Dendritic cell treated with granulocyte-macrophage colony-stimulating factor and Interleukin-4, amounts not matched to agents 40 ng/mL and 50 ng/mL, for 4 days (primary cell): ENCODE measurements at regions not wholly inside any gene's neighbourhood (a gene's known extent, or its start where the extent isn't known, plus 50 kb on each side); places are given as distances from the start of the nearest gene placed in this dataset.

ENCODE experiments used
- H3K27ac Mint-ChIP-seq: one replicate; pipeline ENCODE4 v1.8.0; 2022; ENCODE audit warnings: mild to moderate bottlenecking, mixed read lengths
- H3K27me3 Mint-ChIP-seq: one replicate; pipeline ENCODE4 v1.8.0; 2022; ENCODE audit warnings: mild to moderate bottlenecking, mixed read lengths
- H3K36me3 Mint-ChIP-seq: one replicate; pipeline ENCODE4 v1.8.0; 2022; ENCODE audit warnings: low read depth, mixed read lengths
- H3K4me1 Mint-ChIP-seq: one replicate; pipeline ENCODE4 v1.8.0; 2022; ENCODE audit warnings: low read depth, mixed read lengths
- H3K4me3 Mint-ChIP-seq: one replicate; pipeline ENCODE4 v1.8.0; 2022; ENCODE audit warnings: mild to moderate bottlenecking, moderate library complexity, mixed read lengths
- H3K9me3 Mint-ChIP-seq: one replicate; pipeline ENCODE4 v1.8.0; 2022; ENCODE audit warnings: mixed read lengths
- intact Hi-C: fragments of 100-400 bp; cut with micrococcal nuclease; formaldehyde crosslinking; loops from one replicate; pipeline ENCODE4 v1.15.0; 2022

DNA sequence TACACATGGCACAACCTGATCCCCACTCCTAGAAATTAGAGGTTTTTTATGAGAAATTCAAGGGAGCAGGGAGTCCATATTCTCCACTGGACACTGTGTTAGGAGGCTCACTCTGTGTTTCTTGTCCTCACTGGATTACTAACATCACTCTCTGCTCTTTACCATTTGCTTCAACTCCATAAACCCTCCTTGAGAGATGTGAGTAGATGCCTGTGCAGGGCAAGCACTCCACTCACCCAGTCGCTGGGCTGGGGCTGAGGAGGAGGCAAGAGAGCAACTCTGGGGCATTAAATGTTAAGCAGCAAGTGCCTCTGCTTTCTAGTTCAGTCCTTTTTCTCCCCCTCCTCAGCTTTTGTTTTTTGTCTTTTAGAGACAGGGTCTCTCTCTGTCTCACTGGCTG lies 115.1 kb downstream of the LARP7 start:
- Mint-ChIP-seq H3K9me3 (no peaks in the 10 kb centered on the region), H3K4me3 (no peak overlapping the region), H3K27ac (no peak overlapping the region), H3K36me3 (no peaks in the 10 kb centered on the region), H3K4me1 (no peaks in the 10 kb centered on the region), H3K27me3 (peaks cover 6% of the 10 kb centered on the region)
- intact Hi-C loops, result no loop called here

DNA sequence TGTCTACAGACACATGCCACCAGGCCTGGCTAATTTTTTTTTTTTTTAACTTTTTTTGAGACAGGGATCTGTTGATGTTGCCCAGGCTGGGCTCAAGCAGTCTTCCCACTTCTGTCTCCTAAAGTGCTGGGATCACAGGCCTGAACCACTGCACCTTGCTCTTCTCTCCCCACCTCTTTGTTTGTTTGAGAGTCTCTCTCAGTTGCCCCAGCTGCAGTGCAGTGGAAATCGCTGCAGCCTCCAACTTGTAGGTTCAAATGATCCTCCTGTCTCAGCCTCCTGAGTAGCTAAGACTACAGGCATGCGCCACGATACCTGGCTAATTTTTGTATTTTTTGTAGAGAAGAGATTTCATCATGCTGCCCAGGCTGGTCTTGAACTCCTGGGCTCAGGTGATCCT lies 115.6 kb downstream of the LARP7 start:
- intact Hi-C loops, result no loop called here
- no peak overlapping the region for H3K27ac Mint-ChIP-seq
- no peaks in the 10 kb centered on the region for H3K36me3 Mint-ChIP-seq
- no peaks in the 10 kb centered on the region for H3K9me3 Mint-ChIP-seq
- no peak overlapping the region for H3K4me3 Mint-ChIP-seq
- no peaks in the 10 kb centered on the region for H3K4me1 Mint-ChIP-seq
- peaks cover 5% of the 10 kb centered on the region for H3K27me3 Mint-ChIP-seq

DNA sequence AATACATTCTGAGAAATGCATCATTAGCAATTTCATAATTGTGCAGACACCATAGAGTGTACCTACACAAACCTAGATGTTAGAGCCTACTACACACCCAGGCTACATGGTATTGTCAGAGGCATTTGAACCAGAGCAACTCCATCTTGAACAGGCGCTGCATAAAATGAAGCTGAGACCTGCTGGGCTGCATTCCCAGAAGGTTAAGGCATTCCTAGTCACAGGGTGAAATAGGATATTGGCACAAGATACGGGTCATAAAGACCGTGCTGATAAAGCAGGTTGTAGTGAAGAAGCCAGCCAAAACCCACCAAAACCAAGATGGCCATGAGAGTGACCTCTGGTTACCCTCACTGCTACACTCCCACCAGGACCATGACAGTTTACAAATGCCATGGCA lies 116.4 kb downstream of the LARP7 start:
- peaks cover 5% of the 10 kb centered on the region for H3K27me3 Mint-ChIP-seq
- no peaks in the 10 kb centered on the region for H3K36me3 Mint-ChIP-seq
- intact Hi-C loops, result no loop called here
- no peaks in the 10 kb centered on the region for H3K4me1 Mint-ChIP-seq
- no peak overlapping the region for H3K4me3 Mint-ChIP-seq
- H3K27ac Mint-ChIP-seq, result no peak overlapping the region
- no peaks in the 10 kb centered on the region for H3K9me3 Mint-ChIP-seq

DNA sequence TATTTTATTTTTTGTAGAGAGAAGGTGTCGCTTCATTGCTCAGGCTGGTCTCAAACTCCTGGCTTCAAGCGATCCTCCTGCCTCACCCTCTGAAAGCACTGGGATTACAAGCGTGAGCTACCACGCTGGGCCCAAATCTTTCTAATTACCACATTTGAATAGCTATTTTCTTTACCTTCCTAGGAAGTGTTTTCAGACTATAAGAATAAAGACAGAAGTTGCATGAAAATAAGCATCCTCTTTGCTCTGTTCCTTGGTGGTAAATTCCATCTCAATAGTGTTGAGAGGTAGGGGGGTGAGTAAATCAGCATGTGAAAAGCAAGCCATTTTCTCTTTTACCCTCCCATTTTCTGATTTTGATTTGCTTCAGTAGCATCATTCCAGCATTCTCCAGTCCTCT lies 122.4 kb downstream of the LARP7 start:
- Mint-ChIP-seq H3K4me3 (no peak overlapping the region), H3K27me3 (peaks cover 2% of the 10 kb centered on the region), H3K9me3 (no peaks in the 10 kb centered on the region), H3K4me1 (no peaks in the 10 kb centered on the region), H3K36me3 (no peaks in the 10 kb centered on the region), H3K27ac (no peak overlapping the region)
- intact Hi-C loops, result no loop called here

DNA sequence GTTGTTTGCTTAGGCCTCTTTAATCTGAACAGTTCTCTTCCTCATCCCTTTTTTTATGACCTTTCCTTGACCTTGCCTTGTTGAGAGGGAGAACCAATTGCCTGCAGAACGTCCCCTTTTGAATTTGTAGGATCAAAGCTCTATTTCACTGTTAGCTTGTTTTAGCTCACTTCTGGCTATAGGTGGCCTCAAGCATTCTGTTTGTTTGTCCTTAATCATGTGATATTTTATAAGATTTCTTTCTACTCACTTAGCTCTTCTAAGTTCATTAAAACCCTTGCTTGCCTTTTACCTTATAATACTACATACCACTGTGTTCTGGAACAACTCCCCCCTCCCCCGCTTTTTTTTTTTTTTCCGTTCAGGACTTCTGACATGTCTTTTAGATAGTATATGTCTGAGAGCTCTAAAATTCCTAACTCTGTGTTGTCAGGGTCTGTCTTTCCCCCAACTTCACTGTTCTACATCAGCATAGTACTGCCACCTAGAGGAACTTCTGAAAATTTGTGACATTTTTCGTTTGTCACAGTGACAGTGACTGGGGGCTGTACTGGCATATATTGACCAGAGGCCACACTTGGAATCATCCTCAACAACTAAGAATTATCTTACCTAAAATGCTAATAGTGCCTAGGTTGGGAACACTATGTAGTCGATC lies 128.5 kb downstream of the LARP7 start:
- no peaks in the 10 kb centered on the region for H3K27me3 Mint-ChIP-seq
- H3K36me3 Mint-ChIP-seq, result no peaks in the 10 kb centered on the region
- H3K4me1 Mint-ChIP-seq, result peaks cover 5% of the 10 kb centered on the region
- no peak overlapping the region for H3K27ac Mint-ChIP-seq
- H3K4me3 Mint-ChIP-seq, result no peak overlapping the region
- no peaks in the 10 kb centered on the region for H3K9me3 Mint-ChIP-seq
- intact Hi-C loops, result no loop called here

DNA sequence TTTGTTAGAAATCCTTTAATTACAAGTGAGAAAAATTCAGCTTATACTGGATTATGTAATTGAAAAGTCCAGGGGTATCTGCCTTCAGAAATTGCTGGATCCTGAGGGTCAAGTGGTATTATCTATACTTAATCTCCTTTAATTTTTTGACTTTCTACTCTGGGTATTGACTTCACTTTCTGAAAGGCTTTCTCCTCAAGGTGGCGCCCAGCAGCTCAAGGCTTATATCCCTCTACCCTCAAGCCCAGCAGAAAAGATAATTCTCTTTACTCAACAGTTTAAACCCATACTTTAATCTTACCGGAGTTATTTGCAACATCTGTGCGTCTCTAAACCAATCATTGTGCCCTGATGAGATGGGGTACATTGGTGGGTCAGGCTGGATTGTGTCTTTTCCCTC lies 129.5 kb downstream of the LARP7 start:
- Mint-ChIP-seq H3K9me3 (no peaks in the 10 kb centered on the region), H3K27ac (no peak overlapping the region), H3K36me3 (no peaks in the 10 kb centered on the region), H3K27me3 (no peaks in the 10 kb centered on the region), H3K4me1 (peaks cover 5% of the 10 kb centered on the region), H3K4me3 (no peak overlapping the region)
- intact Hi-C loops, result no loop called here

DNA sequence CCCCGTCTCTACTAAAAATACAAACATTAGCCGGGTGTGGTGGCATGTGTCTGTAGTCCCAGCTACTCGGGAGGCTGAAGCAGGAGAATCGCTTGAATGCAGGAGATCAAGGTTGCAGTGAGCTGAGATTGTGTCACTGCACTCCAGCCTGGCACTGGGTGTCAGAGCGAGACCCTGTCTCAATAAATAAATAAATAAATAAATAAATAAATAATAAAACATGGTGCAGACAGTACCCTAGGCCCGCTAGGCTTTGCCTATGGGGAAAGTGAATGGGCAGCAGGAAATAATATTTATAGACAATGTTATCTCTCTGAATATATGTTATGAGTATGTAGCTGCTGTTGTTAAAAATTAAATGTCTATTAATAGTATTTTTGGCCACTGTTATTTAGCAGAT lies 130.4 kb downstream of the LARP7 start:
- no peak overlapping the region for H3K4me3 Mint-ChIP-seq
- no peaks in the 10 kb centered on the region for H3K9me3 Mint-ChIP-seq
- no peak overlapping the region for H3K27ac Mint-ChIP-seq
- intact Hi-C loops, result no loop called here
- peaks cover 5% of the 10 kb centered on the region for H3K4me1 Mint-ChIP-seq
- no peaks in the 10 kb centered on the region for H3K27me3 Mint-ChIP-seq
- H3K36me3 Mint-ChIP-seq, result no peaks in the 10 kb centered on the region

DNA sequence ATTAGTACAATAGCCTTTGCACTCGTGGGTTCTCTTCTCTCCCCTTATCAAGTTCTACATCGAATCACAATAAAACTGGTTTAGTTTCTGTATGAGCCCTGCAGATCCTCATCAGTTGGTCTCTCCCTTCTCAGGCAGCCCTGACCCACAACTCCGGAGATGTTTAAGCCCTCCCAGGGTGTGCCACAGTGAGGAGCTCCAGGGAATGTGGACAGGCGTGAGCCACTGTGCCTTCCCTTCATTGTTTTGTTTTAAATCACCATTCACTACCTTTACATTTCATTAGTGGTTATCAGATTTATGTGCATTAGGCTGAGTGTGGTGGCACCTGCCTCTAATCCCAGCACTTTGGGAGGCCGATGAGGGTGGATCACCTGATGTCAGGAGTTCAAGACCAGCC lies 133.2 kb downstream of the LARP7 start:
- H3K36me3 Mint-ChIP-seq, result no peaks in the 10 kb centered on the region
- H3K4me1 Mint-ChIP-seq, result peaks cover 5% of the 10 kb centered on the region
- no peaks in the 10 kb centered on the region for H3K9me3 Mint-ChIP-seq
- H3K27ac Mint-ChIP-seq, result no peak overlapping the region
- intact Hi-C loops, result no loop called here
- H3K27me3 Mint-ChIP-seq, result no peaks in the 10 kb centered on the region
- H3K4me3 Mint-ChIP-seq, result no peak overlapping the region

DNA sequence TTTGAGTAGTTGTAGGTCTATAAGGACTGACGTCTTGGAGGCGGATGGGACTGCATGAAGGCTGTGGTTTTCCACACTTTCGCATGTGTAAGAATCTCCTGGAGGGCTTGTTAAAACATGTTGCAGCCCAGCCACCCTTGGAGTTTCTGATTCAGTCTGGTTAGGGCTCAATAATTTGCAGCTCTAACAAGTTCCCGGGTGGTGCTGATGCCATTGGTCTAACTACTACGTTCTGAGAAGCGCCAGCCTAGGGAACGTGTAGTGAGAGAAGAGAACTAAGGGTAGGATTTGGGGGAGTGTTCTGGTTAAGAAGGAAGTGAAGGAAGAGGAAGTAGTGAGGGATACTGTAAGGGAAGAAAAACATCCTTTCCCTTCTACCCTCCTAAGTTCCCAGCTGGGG lies 138.9 kb downstream of the LARP7 start:
- Mint-ChIP-seq H3K4me3 (no peak overlapping the region), H3K27me3 (no peaks in the 10 kb centered on the region), H3K9me3 (no peaks in the 10 kb centered on the region), H3K27ac (no peak overlapping the region), H3K36me3 (no peaks in the 10 kb centered on the region), H3K4me1 (peaks cover 5% of the 10 kb centered on the region)
- intact Hi-C loops, result no loop called here

DNA sequence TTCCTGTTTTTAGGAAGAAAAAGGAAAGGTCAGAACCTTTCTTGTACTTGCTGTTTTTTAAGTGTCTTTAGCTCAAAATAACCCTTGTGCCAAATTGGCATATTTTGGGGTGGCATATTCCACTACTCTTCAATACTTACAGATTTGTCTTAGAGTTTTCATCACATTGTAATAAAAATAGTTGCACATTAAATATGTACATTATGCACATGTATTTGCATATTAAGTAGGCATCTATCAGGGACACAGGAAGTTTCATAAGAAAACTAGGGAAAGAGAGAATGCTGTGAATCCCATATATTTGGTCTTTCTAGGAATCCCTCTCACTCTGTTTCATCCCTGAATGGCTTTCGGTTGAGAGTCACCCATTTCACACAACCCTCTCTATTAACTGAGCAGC lies 139.6 kb downstream of the LARP7 start:
- Mint-ChIP-seq H3K4me1 (peaks cover 5% of the 10 kb centered on the region), H3K9me3 (no peaks in the 10 kb centered on the region), H3K4me3 (no peak overlapping the region), H3K27me3 (no peaks in the 10 kb centered on the region), H3K27ac (no peak overlapping the region), H3K36me3 (no peaks in the 10 kb centered on the region)
- intact Hi-C loops, result no loop called here

DNA sequence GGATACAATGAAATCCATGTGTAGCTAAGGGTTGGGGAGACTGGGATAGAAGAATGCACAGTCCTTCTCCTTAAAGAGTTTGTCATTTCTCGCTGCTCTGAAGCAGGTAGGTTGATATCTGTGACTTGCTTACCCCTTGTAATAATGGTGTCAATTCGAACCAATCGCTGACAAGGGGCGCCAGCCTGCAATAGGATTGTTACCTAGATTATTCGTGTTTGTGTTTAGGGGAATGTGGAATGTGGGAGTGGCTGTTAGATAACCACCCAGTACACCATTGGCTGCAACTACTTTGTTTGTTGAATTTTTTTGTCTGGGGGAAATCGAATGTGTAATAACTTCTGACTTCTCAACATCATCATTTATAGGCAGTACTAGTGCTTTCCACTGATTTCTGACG lies 141.6 kb downstream of the LARP7 start:
- Mint-ChIP-seq H3K27ac (no peak overlapping the region), H3K36me3 (no peaks in the 10 kb centered on the region), H3K4me1 (peaks cover 5% of the 10 kb centered on the region), H3K4me3 (no peak overlapping the region), H3K9me3 (no peaks in the 10 kb centered on the region), H3K27me3 (no peaks in the 10 kb centered on the region)
- intact Hi-C loops, result no loop called here

DNA sequence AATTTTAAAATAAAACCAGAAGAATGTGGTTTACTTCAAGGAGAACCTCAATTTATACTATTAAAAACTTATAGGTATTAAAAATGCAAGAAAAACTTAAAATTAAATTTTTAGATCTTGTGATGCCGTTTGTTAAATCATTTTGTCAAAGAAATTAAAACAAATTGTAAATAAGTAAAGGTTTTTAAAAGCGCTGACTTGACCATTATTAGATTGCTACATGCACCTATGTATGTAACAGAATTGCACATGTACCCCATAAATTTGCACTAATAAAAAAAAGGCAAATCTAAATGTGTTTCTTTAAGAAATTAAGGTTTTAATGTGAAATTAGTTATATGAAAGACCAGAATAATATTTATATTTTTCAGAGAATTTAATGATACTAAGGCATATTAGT lies 156.1 kb downstream of the LARP7 start:
- H3K27ac Mint-ChIP-seq, result no peak overlapping the region
- H3K27me3 Mint-ChIP-seq, result peaks cover 2% of the 10 kb centered on the region
- no peak overlapping the region for H3K4me3 Mint-ChIP-seq
- intact Hi-C loops, result no loop called here
- no peaks in the 10 kb centered on the region for H3K4me1 Mint-ChIP-seq
- no peaks in the 10 kb centered on the region for H3K9me3 Mint-ChIP-seq
- H3K36me3 Mint-ChIP-seq, result no peaks in the 10 kb centered on the region

DNA sequence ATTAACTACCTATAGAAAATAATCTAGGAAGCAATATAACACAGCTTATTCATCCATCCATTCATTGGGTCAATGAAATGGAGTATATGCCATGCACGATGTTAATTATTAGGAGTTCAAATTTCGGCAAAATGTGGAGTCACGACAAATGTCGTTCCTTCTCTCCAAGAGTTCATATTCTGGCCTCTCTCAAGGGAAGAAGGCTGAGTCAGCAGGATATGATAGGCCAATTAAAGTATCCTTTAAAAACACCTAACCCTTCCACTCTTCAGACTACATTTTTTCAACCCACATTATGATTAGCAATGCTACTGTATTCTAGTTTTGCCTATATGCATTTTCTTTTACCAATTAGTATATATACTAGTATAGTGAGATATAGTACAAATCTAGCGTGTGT lies 163.1 kb downstream of the LARP7 start:
- Mint-ChIP-seq H3K27ac (no peak overlapping the region), H3K4me3 (no peak overlapping the region), H3K4me1 (no peaks in the 10 kb centered on the region), H3K36me3 (no peaks in the 10 kb centered on the region), H3K27me3 (peaks cover 1% of the 10 kb centered on the region), H3K9me3 (no peaks in the 10 kb centered on the region)
- intact Hi-C loops, result no loop called here

DNA sequence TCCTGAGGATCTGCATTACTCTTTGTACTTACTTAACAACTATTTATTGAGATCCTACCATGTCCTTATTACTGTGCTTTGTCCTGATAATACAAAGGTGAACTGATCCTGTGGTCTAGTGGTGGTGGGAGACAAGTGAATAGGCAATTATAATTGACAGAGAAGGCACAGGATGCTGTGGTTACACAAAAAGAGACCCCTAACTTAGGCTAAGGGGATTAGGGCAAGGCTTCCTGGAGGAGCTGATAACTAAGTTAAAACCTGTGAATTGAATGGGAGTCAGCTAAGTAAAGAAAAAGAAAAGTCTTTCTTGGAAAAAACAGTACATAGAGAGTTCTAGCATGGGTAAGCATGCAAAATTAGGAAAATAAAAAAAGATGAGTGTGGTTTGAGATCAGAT lies 164.4 kb downstream of the LARP7 start:
- Mint-ChIP-seq H3K9me3 (no peaks in the 10 kb centered on the region), H3K4me1 (no peaks in the 10 kb centered on the region), H3K27ac (no peak overlapping the region), H3K36me3 (no peaks in the 10 kb centered on the region), H3K27me3 (peaks cover 1% of the 10 kb centered on the region), H3K4me3 (no peak overlapping the region)
- intact Hi-C loops, result no loop called here

DNA sequence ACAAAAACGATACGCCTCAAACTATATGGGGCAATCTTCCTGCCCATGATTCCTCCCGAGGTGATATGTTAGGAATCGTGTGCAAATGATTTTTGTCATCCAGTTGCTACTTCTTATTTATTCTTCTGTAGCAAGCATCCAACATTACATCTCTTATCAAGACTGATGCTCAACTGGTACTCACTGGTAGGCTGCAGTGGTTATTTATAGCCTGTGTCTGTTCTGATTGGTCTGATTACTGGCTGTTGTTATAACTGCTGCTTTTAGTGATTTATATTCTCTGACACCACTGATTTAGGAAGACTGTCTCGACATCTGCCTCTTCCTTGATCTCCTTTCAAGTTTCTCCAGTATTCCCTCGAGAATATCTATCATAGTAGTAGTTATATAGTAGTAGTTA lies 165.8 kb downstream of the LARP7 start:
- Mint-ChIP-seq H3K4me1 (no peaks in the 10 kb centered on the region), H3K9me3 (no peaks in the 10 kb centered on the region), H3K27ac (no peak overlapping the region)

More for the DNA sequence above, 165.8 kb downstream of the LARP7 start:
- no peaks in the 10 kb centered on the region for H3K36me3 Mint-ChIP-seq
- no peak overlapping the region for H3K4me3 Mint-ChIP-seq
- intact Hi-C loops, result no loop called here
- peaks cover 1% of the 10 kb centered on the region for H3K27me3 Mint-ChIP-seq
